ENCODE measurements at regions not wholly inside any gene's neighbourhood (a gene's known extent, or its start where the extent isn't known, plus 50 kb on each side); places are given as distances from the start of the nearest gene placed in this dataset.
"Not testable (repeated sequence)": the region's sequence is repeated elsewhere in the genome, so short reads cannot be mapped to it uniquely, and the experiment has no call there.

- no peak for DNase-seq
These were observed 200.6 kb upstream of the ROBO1 start for GRCh38 chr3:79968418-79968817.

GRCh38 chr3:79960594-79960993 lies 192.8 kb upstream of the ROBO1 start:
- no peak for DNase-seq

GRCh38 chr3:79957066-79957465 lies 189.3 kb upstream of the ROBO1 start:
- DNase-seq: no peak

- no peak for DNase-seq
These were observed 187.0 kb upstream of the ROBO1 start for GRCh38 chr3:79954756-79955155.

- no peak for DNase-seq
These were observed 185.8 kb upstream of the ROBO1 start for GRCh38 chr3:79953591-79954101.

GRCh38 chr3:79951426-79951825 lies 183.6 kb upstream of the ROBO1 start:
- not testable (repeated sequence) for DNase-seq

GRCh38 chr3:79947957-79948356 lies 180.2 kb upstream of the ROBO1 start:
- no peak for DNase-seq

- DNase-seq: no peak
These were observed 179.7 kb upstream of the ROBO1 start for GRCh38 chr3:79947469-79947868.

GRCh38 chr3:79937567-79937966 lies 169.8 kb upstream of the ROBO1 start:
- DNase-seq: no peak

- no peak for DNase-seq
These were observed 162.4 kb upstream of the ROBO1 start for GRCh38 chr3:79930196-79930595.

- DNase-seq: no peak
These were observed 161.1 kb upstream of the ROBO1 start for GRCh38 chr3:79928687-79929408.

GRCh38 chr3:79926522-79926921 lies 158.7 kb upstream of the ROBO1 start:
- no peak for DNase-seq

GRCh38 chr3:79922633-79923032 lies 154.8 kb upstream of the ROBO1 start:
- no peak for DNase-seq

GRCh38 chr3:79917561-79917960 lies 149.8 kb upstream of the ROBO1 start:
- DNase-seq: no peak

GRCh38 chr3:79910337-79910736 lies 142.5 kb upstream of the ROBO1 start:
- DNase-seq: no peak

- DNase-seq: no peak
These were observed 138.3 kb upstream of the ROBO1 start for GRCh38 chr3:79906106-79906505.

GRCh38 chr3:79902151-79902550 lies 134.4 kb upstream of the ROBO1 start:
- DNase-seq: no peak

GRCh38 chr3:79898907-79899306 lies 131.1 kb upstream of the ROBO1 start:
- DNase-seq: no peak

GRCh38 chr3:79896086-79896485 lies 128.3 kb upstream of the ROBO1 start:
- DNase-seq: no peak

GRCh38 chr3:79887213-79887612 lies 119.4 kb upstream of the ROBO1 start:
- DNase-seq: no peak

GRCh38 chr3:79886204-79886603 lies 118.4 kb upstream of the ROBO1 start:
- no peak for DNase-seq

- no peak for DNase-seq
These were observed 117.6 kb upstream of the ROBO1 start for GRCh38 chr3:79885407-79885806.

GRCh38 chr3:79884354-79884753 lies 116.6 kb upstream of the ROBO1 start:
- DNase-seq: no peak

- DNase-seq: no peak
These were observed 113.6 kb upstream of the ROBO1 start for GRCh38 chr3:79881431-79881830.

Measured in hypothalamus (tissue), 51 donors.